Lung (tissue), 11 donors: ENCODE measurements at regions not wholly inside any gene's neighbourhood (a gene's known extent, or its start where the extent isn't known, plus 50 kb on each side); places are given as distances from the start of the nearest gene placed in this dataset.

ENCODE experiments used
- ATAC-seq: fragments of 200-7000 bp; cut with Tn5 transposase; one replicate; pipeline ENCODE4 v1.9.1; 2020; ENCODE audit warnings: moderate number of reproducible peaks; ENCODE audit not compliant: insufficient read depth, low FRiP score
- DNase-seq, 3 donors: peaks; one replicate each; pipeline ENCODE4 v3.0.0-alpha.2; 2013 to 2017
- H3K27ac ChIP-seq, 2 donors: one replicate each; pipeline ENCODE4 v1.5.1; 2013; ENCODE audit warnings: mild to moderate bottlenecking in 2 of 2, moderate library complexity in 2 of 2, control low read depth in 1 of 2, inconsistent platforms in 1 of 2, low read depth in 1 of 2, low read length in 1 of 2
- H3K27me3 ChIP-seq, 3 donors: one replicate each; pipeline ENCODE4 v1.5.1; 2013; ENCODE audit warnings: low read length in 2 of 3; ENCODE audit not compliant: control insufficient read depth in 3 of 3, insufficient read depth in 3 of 3
- H3K36me3 ChIP-seq, 4 donors: one replicate each; pipeline ENCODE4 v1.5.1; 2013; ENCODE audit warnings: low read length in 4 of 4, mild to moderate bottlenecking in 1 of 4, moderate library complexity in 1 of 4; ENCODE audit not compliant: control insufficient read depth in 4 of 4, insufficient read depth in 4 of 4
- H3K4me1 ChIP-seq, 5 donors: one replicate each; pipeline ENCODE4 v1.5.1; 2013; ENCODE audit warnings: low read length in 5 of 5, mild to moderate bottlenecking in 2 of 5, moderate library complexity in 1 of 5; ENCODE audit not compliant: control insufficient read depth in 5 of 5, insufficient read depth in 5 of 5
- H3K4me3 ChIP-seq: one replicate; pipeline ENCODE4 v1.5.1; 2013; ENCODE audit warnings: mild to moderate bottlenecking, control low read depth, moderate library complexity
- H3K9ac ChIP-seq, 2 donors: one replicate each; pipeline ENCODE4 v1.5.1; 2013; ENCODE audit warnings: low read length in 2 of 2, control low read depth in 1 of 2; ENCODE audit not compliant: insufficient read depth in 1 of 2
- H3K9me3 ChIP-seq, 4 donors: one replicate each; pipeline ENCODE4 v1.5.1; 2013; ENCODE audit warnings: low read length in 3 of 4, mild to moderate bottlenecking in 1 of 4, moderate library complexity in 1 of 4; ENCODE audit not compliant: control insufficient read depth in 4 of 4, insufficient read depth in 3 of 4
- WGBS, 2 donors: extraction: QIAGEN DNeasy Blood & Tissue Kit; methylation state at CpG; one replicate each; pipeline ENCODE4 v1.1.7; 2013; 5-methylcytosine and 5-hydroxymethylcytosine counted together
- TF ChIP-seq, protein P1 (sequence below): IDR thresholded peaks from 2 replicates; pipeline ENCODE4 v1.5.1; 2012; ENCODE audit warnings: mild to moderate bottlenecking; ENCODE audit errors: control extremely low read depth, extremely low read depth
- donor health status: control.
- donor health status: control.
- donor health status: Bipolar disorder and iron deficiency.
- donor health status: healthy.
- donor health status: DM: yes; HTN: yes; CAD: no.

- no peaks in the 10 kb centered on the region for H3K4me1 ChIP-seq
Measured at GRCh38 chr22:47257976-47258375, 495.5 kb downstream of the TBC1D22A start.

GRCh38 chr22:47257566-47257965 lies 495.1 kb downstream of the TBC1D22A start:
- H3K4me3 ChIP-seq: no peak overlapping the region
- no peak overlapping the region for H3K9ac ChIP-seq
- no peaks in the 10 kb centered on the region for H3K36me3 ChIP-seq
- TF ChIP-seq, protein P1, sequence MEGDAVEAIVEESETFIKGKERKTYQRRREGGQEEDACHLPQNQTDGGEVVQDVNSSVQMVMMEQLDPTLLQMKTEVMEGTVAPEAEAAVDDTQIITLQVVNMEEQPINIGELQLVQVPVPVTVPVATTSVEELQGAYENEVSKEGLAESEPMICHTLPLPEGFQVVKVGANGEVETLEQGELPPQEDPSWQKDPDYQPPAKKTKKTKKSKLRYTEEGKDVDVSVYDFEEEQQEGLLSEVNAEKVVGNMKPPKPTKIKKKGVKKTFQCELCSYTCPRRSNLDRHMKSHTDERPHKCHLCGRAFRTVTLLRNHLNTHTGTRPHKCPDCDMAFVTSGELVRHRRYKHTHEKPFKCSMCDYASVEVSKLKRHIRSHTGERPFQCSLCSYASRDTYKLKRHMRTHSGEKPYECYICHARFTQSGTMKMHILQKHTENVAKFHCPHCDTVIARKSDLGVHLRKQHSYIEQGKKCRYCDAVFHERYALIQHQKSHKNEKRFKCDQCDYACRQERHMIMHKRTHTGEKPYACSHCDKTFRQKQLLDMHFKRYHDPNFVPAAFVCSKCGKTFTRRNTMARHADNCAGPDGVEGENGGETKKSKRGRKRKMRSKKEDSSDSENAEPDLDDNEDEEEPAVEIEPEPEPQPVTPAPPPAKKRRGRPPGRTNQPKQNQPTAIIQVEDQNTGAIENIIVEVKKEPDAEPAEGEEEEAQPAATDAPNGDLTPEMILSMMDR: no peak
- no peaks in the 10 kb centered on the region for H3K4me1 ChIP-seq
- no peak for DNase-seq
- H3K27ac ChIP-seq: no peak overlapping the region
- peaks cover 0 to 4% (median 3%) of the 10 kb centered on the region in 3 donors for H3K27me3 ChIP-seq
- ATAC-seq: no peak
- peaks cover 0 to 8% (median 2%) of the 10 kb centered on the region in 4 donors for H3K9me3 ChIP-seq
- WGBS, 2 donors: 67 to 87% methylated on average over 5 of the region's 5 CpGs

More at GRCh38 chr22:47257976-47258375, 495.5 kb downstream of the TBC1D22A start:
- H3K27me3 ChIP-seq: peaks cover 0 to 4% (median 3%) of the 10 kb centered on the region in 3 donors
- WGBS, 2 donors: 79 to 80% methylated on average over 11 of the region's 11 CpGs
- no peaks in the 10 kb centered on the region for H3K36me3 ChIP-seq
- no peak overlapping the region for H3K27ac ChIP-seq
- TF ChIP-seq, protein P1: no peak
- H3K4me3 ChIP-seq: no peak overlapping the region
- H3K9ac ChIP-seq: no peak overlapping the region
- ATAC-seq: no peak
- H3K9me3 ChIP-seq: peaks cover 0 to 8% (median 3%) of the 10 kb centered on the region in 4 donors
- DNase-seq: no peak

- no peak for DNase-seq
- WGBS, 2 donors: 83 to 88% methylated on average over 4 of the region's 4 CpGs
- no peak for ATAC-seq
Measured at GRCh38 chr22:47251911-47252310, 489.5 kb downstream of the TBC1D22A start.

More at GRCh38 chr22:47251911-47252310, 489.5 kb downstream of the TBC1D22A start:
- TF ChIP-seq, protein P1: no peak
- peaks cover 0 to 8% (median 3%) of the 10 kb centered on the region in 4 donors for H3K9me3 ChIP-seq
- no peaks in the 10 kb centered on the region for H3K4me1 ChIP-seq
- no peak overlapping the region for H3K27ac ChIP-seq
- H3K27me3 ChIP-seq: no peaks in the 10 kb centered on the region
- no peak overlapping the region for H3K9ac ChIP-seq
- no peak overlapping the region for H3K4me3 ChIP-seq
- no peaks in the 10 kb centered on the region for H3K36me3 ChIP-seq
